SKM-1 (cell line): ENCODE measurements at regions not wholly inside any gene's neighbourhood (a gene's known extent, or its start where the extent isn't known, plus 50 kb on each side); places are given as distances from the start of the nearest gene placed in this dataset.

Experiments
- DNase-seq: peaks from one replicate; lab custom pipeline; 2025; ENCODE audit not compliant: unreplicated experiment; lab: John Stamatoyannopoulos, UW

DNA sequence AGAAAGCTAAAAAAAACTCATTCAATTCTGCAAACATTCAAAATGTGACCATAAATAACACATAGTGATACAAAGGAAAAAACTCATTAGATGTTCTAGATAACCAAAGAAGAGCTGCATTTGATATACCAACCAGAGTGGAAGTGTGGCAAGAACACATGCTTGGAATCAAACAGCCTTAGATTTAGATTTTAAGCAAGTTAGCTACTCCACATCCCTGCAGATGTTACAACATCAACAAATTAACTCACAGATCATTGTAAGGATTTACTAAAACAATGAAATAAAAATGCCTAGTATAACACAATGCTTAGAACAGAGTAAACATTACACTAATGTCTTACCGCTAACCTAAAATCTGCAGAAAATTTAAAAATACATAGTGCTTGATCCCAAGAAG lies 114.0 kb upstream of the AKIP1 start:
- no peak for DNase-seq

DNA sequence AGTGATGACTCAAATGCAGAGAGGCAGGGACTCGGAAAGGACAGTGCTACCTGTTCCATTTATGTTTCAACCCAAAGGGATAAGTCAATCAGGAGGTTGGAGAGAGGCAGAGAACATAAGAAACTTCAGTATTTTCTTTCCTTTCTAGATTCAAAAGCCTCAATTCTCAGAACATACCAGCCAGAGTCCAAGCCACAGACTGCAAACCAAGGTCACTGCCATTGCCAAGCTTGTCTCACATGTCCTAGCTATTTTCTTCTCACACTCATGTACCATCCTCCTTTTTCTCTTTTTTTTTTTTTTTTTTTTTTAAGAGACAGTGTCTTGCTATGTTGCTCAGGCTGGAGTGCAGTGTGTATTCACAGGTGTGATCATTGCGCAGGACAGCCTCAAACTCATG lies 111.7 kb upstream of the AKIP1 start:
- no peak for DNase-seq

DNA sequence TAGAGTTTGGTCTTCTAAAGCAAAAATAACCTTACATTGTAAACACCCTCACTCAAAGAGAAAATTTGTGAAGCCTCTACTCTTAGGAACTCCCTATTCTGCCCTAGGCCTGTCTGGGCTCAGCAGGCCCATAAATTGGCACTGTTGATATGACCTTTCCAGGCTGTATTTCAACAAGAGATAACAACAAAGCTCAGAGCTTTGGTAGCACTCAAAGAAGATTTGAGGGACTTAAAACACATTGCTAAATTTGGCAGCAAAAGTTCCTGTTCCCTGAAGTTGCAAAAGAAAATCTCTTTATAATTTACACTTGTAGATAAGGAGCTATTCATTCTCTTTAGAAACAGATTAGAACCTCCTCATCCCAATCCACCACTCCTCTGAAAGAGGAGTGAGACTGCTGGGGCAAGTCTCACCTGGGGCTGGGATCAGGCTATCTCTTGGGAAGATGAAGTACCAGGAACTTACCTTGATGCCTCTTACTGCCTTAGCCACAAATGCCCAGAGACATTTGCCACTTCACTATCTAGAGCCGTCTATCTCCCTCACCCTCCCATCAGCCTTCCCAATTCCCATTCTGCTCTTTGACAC lies 110.4 kb upstream of the AKIP1 start:
- no peak for DNase-seq

DNA sequence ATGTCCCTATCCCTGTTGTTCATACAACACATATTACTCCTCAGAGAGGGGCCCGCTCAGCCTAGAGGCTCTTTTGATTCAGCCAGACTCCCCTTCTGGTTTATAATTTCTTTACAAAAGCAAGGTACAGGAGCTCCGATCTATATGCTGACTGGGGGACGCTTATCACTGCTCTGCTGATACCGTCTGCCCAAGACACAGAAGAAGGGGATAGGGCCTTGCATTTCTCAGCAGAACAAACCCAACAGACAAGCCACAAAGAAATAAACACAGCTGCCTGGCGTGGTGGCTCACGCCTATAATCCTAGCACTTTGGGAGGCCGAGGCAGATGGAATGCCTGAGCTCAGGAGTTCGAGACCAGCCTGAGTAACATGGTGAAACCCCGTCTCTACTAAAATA lies 109.9 kb upstream of the AKIP1 start:
- no peak for DNase-seq

DNA sequence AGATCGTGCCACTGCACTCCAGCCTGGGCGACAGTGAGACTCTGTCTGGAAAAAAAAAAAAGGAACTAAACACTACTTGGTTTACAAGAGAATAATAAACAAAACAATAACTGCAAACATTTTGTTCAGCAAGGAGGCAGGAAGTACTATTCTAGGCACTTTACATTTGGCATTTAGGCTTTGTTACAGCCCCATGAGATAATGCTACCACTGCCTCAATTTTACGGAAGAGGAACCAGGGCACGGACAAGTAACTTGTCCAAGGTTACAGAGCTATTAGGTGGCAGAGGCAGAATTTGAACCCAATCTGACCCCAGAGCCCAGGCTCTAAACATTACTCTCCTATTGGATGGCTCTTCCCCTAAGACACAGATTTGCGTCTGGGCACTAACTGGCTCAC lies 108.7 kb upstream of the AKIP1 start:
- DNase-seq = no peak

DNA sequence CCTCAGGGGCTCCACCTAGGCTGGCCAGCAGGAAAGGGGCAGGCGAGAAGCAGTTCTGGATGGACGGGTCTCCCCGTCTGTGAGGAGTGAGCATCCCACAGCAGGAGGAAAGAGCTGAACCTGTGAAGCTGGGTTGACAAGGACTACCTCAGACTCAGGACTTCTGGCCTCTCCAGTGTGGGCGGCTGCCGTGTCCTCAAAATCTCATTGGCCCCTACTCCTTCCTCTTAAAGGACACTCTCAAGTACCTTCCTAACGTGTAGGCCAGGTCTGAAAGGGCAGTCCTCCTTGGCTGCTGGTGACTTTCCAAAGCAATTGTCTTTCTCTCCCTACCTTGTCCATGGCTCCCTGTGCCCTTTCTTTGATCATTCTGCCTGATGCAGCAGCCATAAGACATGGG lies 107.0 kb upstream of the AKIP1 start:
- DNase-seq = no peak

DNA sequence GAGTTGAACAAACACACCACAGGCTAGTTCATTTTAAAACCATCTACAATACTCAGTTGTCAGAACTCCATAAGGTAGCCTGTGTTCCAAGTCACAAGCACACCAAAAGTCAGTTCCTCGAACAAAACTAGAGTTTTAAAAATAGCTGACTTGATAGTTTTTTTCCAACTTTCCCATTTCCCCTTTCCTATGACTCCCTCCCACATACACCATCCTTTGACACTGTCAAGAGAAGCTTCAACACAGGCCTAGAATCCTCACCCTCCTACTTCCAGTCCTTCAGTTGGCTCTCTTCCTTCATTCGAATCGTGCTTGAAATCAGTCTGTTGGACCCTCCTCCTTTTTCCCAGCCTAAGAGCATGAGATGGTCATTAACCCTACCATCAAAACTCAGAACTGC lies 105.7 kb upstream of the AKIP1 start:
- no peak for DNase-seq

DNA sequence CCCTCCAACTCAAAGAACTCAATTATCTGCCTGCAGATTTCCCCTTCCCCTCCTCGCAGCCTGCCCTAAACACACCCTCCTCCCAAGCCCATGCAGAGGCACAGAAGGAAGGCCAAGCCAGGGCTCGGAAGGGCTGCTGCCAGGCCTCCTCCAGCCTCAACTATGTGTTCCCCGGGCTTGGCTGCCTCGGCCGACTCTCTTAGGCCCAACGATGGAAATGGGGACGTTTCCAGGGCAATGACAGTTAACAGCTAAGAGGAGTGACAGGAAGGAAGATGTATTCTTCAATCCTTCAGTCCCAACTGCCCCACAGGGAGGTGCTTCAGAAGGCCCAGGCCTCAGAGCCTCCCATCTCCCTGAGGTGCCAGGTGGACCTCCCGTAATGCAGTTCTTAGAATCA lies 104.0 kb upstream of the AKIP1 start:
- DNase-seq = no peak

DNA sequence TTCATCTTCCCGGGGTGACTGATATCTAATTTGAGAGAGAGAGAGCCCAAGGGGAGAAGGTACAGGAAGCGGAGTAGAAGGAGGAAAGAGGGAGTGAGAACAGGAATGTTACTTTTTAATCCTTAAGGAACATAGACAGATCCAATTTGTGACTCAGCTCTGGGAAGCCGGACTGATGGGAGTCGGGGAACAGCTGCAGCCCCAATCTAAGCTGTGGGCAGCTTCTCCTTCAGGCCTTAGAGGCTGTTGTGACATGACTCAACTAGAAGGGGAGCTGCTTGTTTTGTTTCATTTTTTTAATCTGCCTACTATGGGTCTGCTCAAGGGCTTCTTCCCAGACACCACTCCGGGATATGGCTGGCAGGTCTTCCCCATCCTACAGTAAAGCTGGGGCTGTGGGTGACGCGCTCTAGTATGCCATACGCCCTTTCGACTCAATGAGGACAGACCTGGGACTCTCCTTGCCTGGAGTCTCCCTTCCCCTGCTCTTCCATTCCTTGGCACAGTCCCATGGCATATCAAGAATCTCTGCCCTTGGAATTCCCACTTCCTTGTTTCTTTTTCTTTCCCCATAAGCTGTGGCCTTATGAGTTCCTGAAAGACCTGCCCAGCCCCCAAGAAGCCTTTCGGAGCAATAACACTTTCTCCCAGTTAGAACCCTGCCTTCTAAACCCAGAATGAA lies 103.3 kb upstream of the AKIP1 start:
- no peak for DNase-seq

DNA sequence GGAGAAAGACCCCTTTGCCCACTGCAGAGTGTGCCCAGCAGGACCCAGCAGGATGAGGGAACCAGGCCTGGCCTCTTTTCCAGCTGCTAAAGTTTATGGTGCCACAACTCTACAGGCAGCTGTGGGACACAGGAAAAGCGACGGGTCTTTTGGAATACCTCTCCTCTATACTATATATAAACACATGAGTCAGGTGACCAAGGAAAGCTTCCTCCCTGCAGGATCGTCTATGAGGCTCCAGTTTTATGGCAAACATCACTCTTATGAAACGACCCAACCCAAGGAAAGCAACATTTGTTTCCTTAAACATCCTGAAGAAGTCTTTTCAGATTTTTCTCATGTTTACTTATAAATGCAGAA lies 102.8 kb upstream of the AKIP1 start:
- no peak for DNase-seq

DNA sequence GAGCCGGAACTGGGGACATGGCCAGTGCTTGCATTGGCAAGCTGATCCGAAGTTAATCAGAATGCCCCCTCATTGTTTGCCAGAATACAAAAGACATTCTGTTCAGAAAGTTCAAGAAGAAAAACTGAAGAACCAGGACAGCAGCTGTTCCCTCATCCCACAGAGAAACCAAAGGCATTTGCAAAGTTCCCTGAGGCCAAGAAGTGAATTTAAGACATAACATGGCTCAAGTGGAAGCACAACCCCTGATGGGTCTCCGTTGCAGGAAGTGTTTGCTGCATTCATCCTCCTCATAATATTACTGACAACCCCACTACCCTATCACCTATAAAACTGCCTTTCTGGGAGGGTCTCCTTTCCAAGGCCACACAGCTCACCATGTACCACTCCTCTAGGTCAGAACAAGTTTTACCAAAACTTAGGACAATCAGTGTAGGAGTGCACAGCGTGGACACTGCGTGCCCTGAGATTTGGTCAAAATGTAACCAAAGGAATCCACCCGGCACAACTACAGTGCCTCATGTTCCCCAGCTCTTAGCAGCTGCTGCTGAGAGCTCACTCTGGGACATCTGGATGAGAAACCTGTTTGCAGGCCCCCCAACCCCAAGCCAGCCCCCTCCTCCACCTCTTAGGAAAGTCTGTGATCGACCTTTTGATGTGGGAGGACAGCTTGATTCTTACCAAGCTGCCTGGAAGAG lies 101.6 kb upstream of the AKIP1 start:
- DNase-seq = no peak

DNA sequence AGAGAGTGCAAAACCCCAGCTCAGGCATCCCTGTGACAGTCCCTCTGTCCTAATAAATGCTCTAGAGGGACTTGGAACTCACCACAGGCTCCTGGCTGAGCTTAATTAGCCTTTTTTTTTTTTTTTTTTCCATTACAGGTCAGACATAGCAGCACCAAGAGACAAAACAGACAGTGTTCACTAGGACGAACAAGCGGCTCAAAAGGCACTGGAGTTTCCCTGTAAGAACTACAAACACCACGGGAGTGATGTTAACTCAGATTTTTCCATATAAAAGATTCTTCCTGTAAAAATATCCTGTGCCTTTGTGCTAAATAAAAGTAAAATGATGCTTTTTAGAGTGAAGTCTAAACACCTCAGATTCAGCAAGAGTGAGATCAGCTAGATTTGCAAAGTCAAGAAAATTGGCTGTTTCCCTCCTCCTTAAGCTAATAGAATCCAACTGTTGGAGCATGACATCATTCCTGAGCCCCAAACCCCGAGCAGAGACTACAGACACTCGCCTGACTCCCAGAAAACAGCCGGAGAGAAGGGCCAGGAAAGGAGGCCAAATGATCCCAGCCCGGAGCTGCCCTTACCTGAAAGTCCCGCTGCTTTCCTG lies 101.0 kb upstream of the AKIP1 start:
- no peak for DNase-seq

DNA sequence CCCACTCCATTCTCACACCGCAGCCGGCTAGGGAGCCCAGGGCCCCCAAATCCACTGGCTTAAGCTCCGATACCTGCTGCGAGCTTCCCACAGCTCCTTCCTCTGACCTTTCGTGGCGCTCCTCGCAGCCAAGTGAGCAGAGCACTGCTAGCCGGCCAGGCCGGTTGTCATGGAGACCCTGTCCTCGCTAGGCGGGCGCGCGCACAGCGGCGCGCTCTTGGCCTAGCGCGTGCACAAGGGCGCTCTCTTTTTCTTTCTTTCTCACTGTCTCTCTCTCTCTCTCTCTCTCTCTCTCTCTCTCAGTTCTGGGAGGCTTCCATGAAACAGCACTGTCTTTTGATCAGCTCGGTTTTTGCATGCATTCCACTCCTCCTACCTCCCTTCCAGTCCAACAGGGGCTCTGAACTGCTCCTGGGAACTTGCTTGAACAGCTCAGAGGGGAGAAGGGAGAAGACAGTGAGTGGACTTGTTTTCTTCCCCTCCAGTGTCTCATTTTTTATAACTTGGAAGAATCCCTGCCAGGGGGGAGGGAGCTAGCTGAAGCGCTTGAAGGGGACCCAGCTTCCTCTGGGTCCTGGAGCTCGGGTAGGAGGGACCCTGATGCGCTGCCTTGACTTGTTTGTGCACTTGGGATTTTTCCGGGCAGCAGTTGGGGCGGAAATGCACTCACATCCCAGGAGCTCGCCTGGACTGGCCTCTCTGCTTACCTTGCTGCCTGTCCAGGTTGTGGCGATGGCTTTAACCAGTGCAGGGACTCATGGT lies 100.3 kb upstream of the AKIP1 start:
- DNase-seq = no peak

DNA sequence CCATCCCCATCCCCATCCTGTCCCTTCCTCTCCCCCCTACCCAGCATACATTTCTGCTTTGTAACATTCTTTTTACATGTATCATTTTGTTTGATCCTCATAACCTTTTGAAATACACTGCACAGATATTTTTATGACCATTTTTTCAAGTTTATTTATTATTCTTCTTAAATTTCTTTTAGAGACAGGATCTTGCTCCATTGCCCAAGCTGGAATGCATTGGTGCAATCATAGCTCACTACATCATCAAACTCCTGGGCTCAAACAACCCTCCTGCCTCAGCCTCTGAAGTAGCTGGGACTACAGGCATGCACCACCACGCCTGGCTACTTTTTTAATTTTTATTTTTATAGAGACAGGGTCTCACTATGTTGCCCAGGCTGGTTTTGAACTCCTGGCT lies 99.4 kb upstream of the AKIP1 start:
- DNase-seq = no peak

DNA sequence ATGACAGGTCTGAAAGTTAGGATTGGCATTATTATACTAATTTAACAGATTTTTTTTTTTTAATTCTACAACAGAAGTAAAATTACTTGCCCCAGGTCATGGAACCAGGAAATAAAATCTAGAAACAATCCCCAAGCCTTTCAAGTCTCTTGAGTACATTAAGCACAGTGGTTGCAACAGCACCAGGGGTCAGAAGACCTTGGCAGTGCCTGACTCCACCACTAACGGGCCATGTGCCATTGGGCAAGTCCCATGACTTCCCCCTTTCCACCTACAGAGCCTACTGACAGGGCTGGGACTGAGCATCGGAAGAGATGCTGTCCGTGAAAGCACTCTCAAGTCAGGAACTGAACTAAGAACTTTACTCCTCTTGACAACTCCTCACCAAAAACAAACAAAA lies 98.6 kb upstream of the AKIP1 start:
- DNase-seq = peak; percentile 71

DNA sequence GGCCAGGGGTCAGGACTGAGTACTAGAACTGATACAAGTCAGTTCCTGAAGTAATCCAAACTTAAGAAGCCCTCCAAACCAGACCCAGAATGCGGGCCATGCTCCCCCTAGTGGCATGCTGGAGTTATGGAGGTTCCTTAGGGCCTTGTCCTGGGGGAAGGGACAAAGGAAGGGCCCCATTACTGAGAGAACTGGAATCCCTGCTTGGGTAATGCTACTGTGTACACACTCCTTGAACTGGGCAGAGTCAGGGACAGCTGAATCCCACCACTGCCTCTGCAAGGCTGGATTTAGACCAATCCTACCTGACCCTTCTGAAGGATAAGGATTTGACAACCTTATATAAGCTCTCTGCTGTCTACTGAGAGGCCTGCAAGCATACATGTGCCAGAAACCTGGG lies 97.3 kb upstream of the AKIP1 start:
- DNase-seq = peak; percentile 80

DNA sequence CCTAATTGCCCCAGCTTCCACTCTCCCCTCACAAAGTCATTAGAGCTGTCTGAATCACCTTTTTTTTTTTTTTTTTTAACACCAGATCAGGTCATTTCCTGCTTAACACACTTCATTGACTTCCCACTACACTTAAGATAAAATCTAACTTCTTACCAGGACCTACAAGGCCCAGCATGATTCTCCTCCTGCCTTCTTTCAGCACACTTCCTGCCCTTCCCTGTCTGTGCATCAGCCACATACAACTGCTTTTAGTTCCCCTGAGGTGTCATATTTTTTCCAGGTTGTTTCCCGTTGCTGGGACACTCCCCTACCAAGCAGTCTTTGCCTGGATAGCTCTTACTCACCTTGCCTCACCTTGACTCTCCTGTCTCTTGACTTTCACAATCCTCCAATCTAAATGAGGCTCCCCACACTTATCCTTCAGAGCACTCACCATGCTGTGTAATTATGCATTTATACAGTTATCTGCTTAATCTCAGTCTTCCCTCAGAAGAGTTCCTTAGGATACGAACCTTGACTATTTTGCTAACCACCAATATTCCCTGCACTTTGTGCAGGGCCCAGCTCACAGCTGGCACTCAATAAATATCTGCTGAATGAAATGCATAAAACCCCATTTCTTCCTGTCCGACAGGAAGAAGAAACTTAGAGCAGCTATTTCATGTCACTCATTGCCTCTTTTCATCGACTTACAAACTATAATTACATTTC lies 96.6 kb upstream of the AKIP1 start:
- no peak for DNase-seq

DNA sequence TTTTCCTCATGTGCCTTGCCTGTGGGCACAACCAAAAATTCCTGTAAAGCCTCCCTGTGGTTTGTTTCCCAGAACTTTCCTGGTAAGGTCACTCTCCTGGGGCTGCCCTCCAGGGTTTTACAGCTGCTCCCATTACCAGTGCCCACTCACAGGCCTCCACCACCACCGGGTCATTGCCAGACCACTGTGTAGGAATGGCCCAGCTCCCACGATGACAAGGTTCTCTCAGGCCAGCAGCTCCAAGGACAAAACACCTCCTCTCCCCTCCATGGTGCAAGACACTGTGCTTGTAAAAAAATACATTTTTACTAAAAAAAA lies 96.1 kb upstream of the AKIP1 start:
- DNase-seq = no peak

DNA sequence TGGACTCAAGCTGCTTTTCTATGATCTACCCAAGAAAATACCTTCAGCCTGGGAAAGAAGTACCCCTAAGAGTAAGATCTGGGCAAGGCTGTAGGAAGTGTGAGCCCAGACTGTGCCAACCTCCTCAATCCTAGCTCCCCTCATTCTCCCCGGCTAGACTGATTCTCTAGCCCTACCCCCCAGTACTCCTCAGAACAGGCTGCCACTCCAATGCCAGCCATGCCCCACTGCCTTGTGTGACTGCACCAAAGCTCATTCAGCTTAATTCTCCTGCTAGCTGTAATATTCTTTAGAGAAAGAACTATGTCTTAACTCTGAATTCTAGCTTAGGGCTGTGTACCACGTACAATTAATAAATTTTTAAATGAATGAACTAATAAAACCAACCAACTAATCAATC lies 92.6 kb upstream of the AKIP1 start:
- DNase-seq = no peak

DNA sequence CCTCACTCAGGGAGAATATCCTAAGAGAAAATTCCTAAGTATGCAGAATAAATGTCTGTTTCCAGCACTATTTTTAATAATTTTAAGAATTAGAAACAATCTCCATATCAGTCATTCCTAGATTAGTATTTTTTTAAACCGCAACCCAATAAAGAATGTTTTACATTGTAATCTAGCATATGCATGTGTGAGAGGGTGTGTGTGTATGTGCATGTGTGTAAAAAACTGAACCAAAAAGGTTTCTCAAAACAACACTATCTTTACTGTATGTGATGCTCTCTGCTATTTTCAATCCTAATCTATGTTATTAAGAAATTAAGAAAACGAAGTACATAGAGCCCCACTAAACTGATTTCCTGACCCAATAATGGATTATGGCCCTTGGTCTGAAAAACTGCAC lies 90.6 kb upstream of the AKIP1 start:
- no peak for DNase-seq

DNA sequence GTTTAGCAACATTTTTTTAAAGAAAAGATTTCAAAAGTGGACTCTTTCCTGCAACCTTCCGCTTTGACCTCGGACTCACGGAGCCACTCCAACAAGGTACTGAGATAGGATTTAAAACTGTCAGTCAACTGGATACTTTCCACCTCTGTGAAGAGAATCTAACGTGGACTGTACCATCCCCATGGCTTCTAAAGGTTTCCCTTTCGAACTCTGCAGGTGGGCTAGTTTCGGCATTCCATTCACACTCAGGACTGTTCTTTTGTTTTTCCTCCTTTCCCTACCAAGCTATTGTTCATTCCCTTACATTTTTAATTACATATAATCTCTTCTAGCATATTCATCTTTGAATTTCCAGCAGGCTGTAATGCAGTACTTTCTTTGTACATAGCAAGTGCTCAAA lies 88.5 kb upstream of the AKIP1 start:
- DNase-seq = no peak
